Upper lobe of right lung (tissue), 1 donor: ENCODE measurements at regions not wholly inside any gene's neighbourhood (a gene's known extent, or its start where the extent isn't known, plus 50 kb on each side); places are given as distances from the start of the nearest gene placed in this dataset.
A peak's percentile ranks its signal among the peaks of the same experiment; 100 is the strongest.
"Not testable (repeated sequence)": the region's sequence is repeated elsewhere in the genome, so short reads cannot be mapped to it uniquely, and the experiment has no call there.

Experiments
- ATAC-seq: fragments of 200-7000 bp; cut with Tn5 transposase; one replicate; pipeline ENCODE4 v1.9.1; 2020; ENCODE audit warnings: mild to moderate bottlenecking, moderate library complexity
- DNase-seq: peaks from one replicate; pipeline ENCODE4 v3.0.0-alpha.2; 2020
- H3K27ac ChIP-seq: fragments of 200-600 bp; one replicate; pipeline ENCODE4 v1.8.0; 2022
- H3K27me3 ChIP-seq: fragments of 200-600 bp; one replicate; pipeline ENCODE4 v1.8.0; 2022; ENCODE audit warnings: mild to moderate bottlenecking
- H3K36me3 ChIP-seq: fragments of 200-600 bp; one replicate; pipeline ENCODE4 v1.8.0; 2022
- H3K4me1 ChIP-seq: fragments of 200-600 bp; one replicate; pipeline ENCODE4 v1.8.0; 2022
- H3K4me3 ChIP-seq: fragments of 200-600 bp; one replicate; pipeline ENCODE4 v1.8.0; 2022; ENCODE audit warnings: mild to moderate bottlenecking
- H3K9me3 ChIP-seq: fragments of 200-600 bp; one replicate; pipeline ENCODE4 v1.8.0; 2022
- CTCF ChIP-seq: fragments of 200-600 bp; IDR thresholded peaks from one replicate; pipeline ENCODE4 v1.8.0; 2022; ENCODE audit warnings: antibody characterized with exemption
- intact Hi-C: fragments of 100-400 bp; cut with DNase I; formaldehyde crosslinking; loops from one replicate; pipeline ENCODE4 v1.11.0; 2022
- donor health status: DM: no; HTN: yes; CAD: no; lungs with severe emphysema.

- Histone ChIP-seq H3K36me3 (no peaks in the 10 kb centered on the region), H3K9me3 (no peaks in the 10 kb centered on the region), H3K4me1 (no peaks in the 10 kb centered on the region), H3K27me3 (no peaks in the 10 kb centered on the region), H3K4me3 (no peak overlapping the region), H3K27ac (no peak overlapping the region)
- DNase-seq (no peak), ATAC-seq (no peak)
- intact Hi-C loops, result no loop called here
- no peak for TF ChIP-seq CTCF
Observed at GRCh38 chr7:109659261-109659660, 1089.6 kb downstream of the DNAJB9 start.

GRCh38 chr7:109660401-109660800, 1090.7 kb downstream of the DNAJB9 start:
- H3K4me1 ChIP-seq, result no peaks in the 10 kb centered on the region
- no peaks in the 10 kb centered on the region for H3K27me3 ChIP-seq
- no peak for DNase-seq
- intact Hi-C loops, result no loop called here
- H3K9me3 ChIP-seq, result no peaks in the 10 kb centered on the region
- no peak for TF ChIP-seq CTCF
- H3K27ac ChIP-seq, result no peak overlapping the region
- H3K36me3 ChIP-seq, result no peaks in the 10 kb centered on the region
- no peak overlapping the region for H3K4me3 ChIP-seq
- no peak for ATAC-seq

GRCh38 chr7:109663806-109664205, 1094.1 kb downstream of the DNAJB9 start:
- no peak for ATAC-seq

DNA sequence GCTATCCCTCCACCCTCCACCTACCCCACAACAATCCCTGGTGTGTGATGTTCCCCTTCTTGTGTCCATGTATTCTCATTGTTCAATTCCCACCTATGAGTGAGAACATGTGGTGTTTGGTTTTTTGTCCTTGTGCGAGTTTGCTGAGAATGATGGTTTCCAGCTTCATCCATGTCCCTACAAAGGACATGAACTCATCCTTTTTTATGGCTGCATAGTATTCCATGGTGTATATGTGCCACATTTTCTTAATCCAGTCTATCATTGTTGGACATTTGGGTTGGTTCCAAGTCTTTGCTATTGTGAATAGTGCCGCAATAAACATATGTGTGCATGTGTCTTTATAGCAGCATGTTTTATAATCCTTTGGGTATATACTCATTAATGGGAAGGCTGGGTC, 1117.6 kb downstream of the DNAJB9 start:
- DNase-seq, intact Hi-C loops, H3K9me3 ChIP-seq, H3K27me3 ChIP-seq, H3K4me1 ChIP-seq, H3K36me3 ChIP-seq, ATAC-seq, H3K27ac ChIP-seq, H3K4me3 ChIP-seq: not testable (repeated sequence)

More at GRCh38 chr7:109663806-109664205, 1094.1 kb downstream of the DNAJB9 start:
- intact Hi-C loops, result no loop called here
- H3K4me3 ChIP-seq, result no peak overlapping the region
- no peaks in the 10 kb centered on the region for H3K9me3 ChIP-seq
- no peak overlapping the region for H3K27ac ChIP-seq
- no peaks in the 10 kb centered on the region for H3K4me1 ChIP-seq
- no peaks in the 10 kb centered on the region for H3K27me3 ChIP-seq
- DNase-seq, result no peak
- no peak for TF ChIP-seq CTCF
- H3K36me3 ChIP-seq, result no peaks in the 10 kb centered on the region

GRCh38 chr7:109692613-109693012, 1122.9 kb downstream of the DNAJB9 start:
- H3K27ac ChIP-seq, intact Hi-C loops, H3K27me3 ChIP-seq, ATAC-seq, H3K4me3 ChIP-seq, H3K4me1 ChIP-seq, H3K36me3 ChIP-seq, H3K9me3 ChIP-seq: not testable (repeated sequence)
- DNase-seq, result peak; percentile 27

DNA sequence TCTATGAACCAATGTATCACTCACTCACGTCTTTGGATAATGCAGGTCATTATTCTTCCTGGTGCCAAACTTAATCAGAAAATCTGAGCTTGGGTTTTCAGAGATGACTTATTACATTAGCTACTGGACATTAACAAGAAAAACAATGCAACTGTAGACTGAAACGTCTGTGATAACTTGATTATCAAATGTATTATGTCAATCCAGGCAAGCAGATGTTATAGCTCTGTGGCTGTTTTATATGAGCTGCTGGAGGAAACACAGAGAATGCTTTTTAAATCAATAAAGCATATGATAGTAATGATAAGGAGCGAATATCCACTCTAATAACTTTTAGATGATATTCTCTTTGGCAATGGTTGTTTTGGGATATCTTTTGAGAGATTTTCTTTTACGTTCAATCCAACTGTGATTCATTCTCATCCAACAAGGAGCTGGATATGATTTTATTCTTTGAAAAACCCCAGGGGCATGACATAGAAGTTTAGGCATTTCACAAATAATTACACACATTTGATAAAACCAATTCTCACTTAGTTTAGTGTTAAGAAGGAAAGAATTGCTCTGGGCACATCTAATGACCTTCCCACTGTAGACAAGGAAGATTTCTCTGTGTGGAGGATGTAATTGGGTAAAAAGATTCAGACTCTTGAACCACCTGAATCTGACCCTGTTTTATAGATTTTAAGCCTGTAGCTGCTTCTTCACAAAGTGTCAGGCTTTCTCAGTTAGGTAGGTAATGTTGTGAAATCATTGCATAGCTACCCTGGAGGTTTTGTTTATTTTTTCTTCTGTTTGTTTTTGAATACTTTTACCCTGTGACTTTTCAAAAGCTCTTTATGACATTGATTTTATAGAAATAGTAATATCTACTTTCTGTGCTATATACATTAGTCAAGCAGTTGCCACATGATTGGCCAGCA, 1124.7 kb downstream of the DNAJB9 start:
- Histone ChIP-seq H3K4me1 (no peaks in the 10 kb centered on the region), H3K9me3 (no peaks in the 10 kb centered on the region), H3K27me3 (no peaks in the 10 kb centered on the region), H3K27ac (no peak overlapping the region), H3K4me3 (no peak overlapping the region), H3K36me3 (no peaks in the 10 kb centered on the region)
- intact Hi-C loops, result no loop called here
- ATAC-seq (no peak), DNase-seq (no peak)
- TF ChIP-seq CTCF, result no peak
